ENCODE measurements at regions not wholly inside any gene's neighbourhood (a gene's known extent, or its start where the extent isn't known, plus 50 kb on each side); places are given as distances from the start of the nearest gene placed in this dataset.
A peak's percentile ranks its signal among the peaks of the same experiment; 100 is the strongest.

DNA sequence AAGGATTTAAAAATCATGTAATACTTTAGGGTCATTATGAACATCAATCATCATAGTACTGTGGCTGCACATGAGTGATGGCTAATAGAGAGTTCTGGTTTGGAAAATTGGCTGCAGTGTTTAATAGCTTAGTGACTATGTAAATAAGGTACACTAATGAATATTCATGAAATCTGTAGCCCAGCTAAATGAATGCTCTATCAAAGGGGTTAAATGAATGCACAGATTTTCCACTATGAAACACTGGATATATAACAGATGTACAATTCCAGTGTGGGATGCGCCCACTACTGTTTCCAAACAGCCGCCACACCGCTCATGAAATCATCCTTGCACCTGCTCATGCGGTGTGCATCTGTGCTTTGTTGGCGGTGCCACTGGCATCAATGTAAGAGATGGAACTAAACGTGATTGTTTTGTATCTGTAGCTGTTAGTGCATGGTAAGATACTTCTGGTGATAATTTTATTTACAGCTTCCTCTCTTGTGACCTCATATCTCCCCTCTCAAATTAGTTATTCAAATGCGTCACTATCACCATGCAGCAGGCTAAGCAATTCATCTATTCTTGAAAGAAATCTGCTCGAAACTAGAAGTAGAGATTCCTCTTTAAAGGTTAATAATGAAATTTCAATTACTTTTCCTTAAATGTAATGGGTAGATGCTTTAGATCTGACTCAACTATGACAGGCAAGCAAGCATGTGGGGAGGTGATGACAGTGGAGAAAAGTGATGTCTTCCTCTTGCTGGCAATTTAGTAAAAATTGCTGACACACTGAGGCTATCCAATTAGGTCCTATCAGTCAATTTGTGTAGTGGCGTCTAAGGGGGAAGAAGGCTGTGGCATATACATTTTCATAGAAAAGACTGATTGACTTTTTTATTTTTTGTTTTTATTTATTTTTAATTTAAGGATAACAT, 433.6 kb downstream of the AEBP2 start:
- DNase-seq: no peak

DNA sequence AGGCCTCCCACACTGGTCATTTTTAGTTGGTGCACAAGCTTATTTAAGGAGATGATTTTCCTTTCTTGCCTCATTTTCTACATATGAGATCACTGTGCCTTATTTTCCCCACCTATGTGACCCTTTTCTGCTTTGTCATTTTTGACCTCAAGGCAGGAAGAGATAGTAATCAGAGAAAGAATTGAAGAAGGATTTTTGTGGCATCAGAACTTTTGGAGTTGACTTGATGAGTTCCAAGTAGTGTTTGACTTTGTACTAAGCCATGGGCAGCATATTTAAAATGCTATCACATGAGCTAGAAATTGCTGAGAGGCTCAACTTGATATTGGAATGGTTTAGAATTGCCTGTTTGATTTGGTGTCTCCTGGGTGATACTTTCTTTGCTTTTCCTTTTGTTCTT, 440.8 kb downstream of the AEBP2 start:
- no peak for DNase-seq

DNA sequence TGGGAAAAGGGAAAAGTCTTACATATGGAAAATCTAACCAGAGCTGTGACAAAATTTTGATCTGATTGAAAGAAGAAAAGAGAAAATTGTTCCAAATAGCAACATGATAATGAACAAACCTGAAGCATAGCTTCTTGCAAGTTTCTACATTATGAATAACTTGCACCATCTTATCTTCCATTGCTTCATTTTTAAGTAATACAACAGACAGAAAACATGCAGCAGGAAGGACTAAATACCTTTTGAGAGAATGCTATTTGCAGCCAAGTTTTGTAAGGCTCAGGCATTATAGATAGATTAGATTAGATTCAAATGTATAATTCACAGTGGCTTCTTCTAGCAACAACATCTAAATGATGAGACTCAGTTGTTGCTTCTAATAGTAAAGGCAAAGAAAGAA, 441.4 kb downstream of the AEBP2 start:
- DNase-seq: no peak

DNA sequence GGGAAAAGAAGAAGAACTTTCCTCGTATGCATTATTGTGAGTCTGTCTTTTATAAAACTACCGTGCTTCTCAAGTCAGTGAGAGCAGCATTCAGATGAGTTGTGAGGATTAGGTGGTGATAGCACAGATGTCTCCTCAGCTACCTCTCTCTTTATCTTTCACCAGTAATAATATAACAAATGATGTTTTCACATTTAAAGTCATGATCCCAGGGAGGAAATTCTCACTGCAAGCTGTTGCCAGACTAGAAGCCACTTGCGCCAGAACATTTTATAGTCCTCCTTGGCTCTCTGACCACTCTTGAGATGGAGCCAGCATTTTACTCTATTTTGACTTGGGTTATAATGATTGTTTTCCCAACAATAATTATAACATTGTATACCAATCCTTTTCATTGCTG, 443.1 kb downstream of the AEBP2 start:
- DNase-seq: no peak

DNA sequence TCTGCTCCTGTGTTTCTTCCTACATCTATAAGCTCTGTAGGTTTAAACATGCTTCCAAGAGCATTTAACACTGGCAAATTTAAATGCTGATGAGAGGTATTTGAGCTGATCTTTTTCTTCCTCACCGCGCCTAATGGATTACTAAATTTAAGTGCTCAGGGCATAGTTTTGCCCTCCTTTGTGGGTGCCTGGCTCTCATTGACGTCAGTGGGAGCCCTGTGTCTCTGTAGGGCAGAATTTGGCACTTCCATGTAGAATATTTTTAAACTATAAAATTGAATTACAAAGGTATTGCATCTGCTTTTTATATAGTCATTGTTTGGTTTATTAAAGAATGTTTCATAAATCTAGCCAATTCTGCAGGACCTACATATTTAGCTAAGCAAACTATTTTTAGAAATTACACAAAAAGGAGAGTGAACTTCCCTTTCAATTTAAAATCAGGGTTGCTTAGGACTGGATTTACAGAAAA, 444.8 kb downstream of the AEBP2 start:
- DNase-seq: no peak

DNA sequence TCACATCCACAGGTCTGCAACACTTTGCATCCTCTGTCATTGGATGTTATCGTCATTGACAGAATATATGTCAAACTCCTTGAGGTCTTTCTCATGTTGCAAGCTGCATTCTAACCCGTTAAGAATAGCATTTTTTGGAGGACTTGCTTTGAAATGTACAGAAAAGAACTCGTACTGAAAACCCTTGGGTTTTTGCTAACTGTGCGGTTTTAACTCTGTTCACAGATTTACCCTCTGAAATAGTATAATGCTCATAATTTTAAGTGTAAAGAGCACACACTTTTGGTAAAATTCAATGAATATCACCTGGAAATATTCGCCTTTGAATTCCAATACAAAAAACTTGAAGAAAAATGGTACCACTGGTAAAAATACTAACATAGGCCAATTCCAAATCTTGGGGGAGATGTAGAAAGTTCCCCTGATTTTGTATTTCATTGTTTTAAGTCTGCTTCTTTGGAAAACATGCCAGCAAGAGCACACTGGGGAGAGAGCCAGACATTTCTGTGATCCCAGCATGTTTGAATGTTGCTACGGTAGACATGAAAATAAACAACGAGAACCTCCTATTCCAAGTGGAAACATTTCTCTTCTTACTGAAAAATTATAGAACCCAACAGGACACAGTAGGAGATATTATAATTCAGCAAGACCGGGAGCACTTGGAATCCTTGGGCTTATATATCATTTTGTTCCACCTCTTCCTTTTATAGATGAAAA, 446.0 kb downstream of the AEBP2 start:
- DNase-seq: peak; percentile 43

DNA sequence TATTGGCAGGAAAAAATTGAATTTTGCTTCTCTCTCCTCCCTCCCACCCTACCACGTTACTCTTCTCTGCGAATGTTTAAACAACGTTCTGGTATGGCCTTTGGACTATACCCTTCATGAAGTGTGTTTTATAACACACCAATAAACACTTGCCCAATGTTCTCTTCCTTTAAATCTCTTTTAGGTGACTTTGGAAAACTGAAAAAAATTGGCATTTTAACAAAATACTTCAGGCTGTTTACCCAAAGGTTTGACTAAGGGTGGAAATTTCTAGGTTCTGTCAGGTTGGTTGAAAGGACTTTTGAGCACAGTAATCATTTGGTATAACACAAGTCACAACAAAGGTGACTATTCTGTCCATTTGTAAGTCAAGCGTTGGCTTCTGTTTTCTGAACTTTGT, 446.8 kb downstream of the AEBP2 start:
- no peak for DNase-seq

DNA sequence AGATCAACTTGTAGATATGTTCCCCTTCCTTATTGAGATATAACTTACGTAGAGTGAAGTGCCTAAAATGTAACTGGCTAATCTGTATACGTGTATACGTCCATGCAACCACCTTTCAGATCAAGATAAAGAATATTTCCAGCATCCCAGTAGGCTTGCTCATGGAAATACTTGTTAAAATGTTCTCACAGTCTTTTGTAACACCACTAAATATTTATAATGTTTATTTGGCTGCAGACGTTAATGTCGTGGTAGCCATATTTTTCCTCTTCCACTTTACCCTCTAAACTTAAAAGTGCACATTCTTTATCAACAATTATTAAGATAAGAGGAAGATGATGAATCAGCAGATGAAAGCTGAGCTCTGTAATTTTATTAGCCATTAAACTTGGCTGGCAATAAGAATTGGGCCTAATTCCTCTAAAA, 447.4 kb downstream of the AEBP2 start:
- DNase-seq: no peak

DNA sequence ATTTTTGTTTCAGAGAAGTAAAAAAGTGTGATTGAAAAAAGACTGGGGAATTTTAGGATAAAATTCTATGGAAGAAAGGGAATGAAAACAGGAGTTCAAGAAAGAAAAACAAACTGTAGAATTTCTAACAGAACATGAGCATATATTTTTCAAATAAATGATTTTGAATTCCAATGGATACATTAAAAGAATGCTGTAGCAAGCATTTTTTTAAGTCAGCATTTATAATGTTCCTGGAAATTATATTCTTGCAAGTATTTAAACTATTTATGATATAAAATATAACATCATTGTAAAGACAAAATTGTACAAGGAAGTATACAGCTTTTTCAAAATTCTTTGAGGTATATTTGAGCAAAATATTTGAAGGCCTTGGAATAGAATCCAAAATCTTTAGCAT, 450.7 kb downstream of the AEBP2 start:
- DNase-seq: no peak

DNA sequence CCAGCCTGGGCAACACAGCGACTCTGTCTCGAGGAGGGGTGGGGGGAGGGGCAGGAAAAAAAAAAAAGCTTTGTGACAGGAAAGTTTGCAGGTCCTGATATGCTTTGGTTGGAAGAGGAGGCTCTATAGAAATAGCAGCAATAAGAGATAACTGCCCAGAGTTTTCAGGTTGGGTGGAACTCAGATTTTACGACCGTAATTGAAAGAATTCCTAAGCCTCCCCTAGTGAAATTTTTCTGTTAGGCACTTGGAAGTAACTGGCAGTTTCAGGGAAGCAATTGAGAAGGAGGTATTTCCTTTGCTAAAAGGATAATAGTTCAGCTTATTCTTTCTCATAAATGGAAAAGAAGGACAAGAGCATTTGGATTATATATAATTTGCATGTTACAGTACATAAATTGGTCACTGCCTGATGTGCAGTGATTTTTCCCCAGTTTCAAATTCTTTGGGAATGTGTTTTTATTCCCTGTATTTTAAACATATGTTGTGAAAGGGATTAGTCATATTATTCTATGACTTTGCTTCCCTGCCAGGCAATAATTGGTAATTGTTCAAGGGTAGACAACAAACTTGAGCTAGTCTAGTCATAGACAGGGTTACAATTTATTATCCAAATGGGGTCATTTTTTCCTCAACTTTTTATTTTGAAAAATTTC, 452.8 kb downstream of the AEBP2 start:
- no peak for DNase-seq

DNA sequence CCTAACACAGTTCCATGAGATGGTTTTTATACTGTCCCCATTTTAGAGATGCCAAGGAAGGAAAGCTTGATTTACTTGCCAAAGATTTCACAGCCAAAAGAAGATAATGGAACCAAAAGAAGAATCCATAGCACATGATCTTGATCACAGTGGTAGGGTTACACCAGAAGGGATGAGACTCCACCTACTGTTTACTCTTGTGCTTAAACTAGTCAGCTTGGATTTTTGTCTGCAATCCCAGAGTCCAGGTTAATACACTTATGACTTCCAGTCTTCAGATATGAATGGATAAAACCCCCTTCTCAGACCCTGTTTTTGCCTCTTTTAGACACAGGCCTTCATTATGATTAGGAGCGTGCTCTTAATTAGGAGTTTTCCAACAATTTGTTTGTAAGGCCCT, 454.2 kb downstream of the AEBP2 start:
- DNase-seq: peak; percentile 14

DNA sequence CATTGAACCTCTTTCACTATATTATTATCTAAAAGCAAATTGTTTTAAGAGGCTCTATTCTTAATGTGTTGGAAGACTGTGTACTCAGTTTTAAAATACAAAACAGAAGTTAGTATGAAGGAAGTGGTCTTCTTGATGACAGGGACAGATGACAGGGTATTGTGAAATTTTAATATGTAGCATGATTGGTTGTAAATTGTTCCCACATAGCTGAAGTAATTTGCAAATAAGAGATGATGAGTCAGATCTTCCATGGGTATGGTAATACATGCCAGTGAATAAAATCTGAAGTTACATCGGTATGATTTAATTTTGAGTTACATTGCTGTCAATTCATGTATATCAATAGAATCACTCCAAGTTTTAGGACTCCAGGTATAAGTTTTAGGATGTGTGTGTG, 454.8 kb downstream of the AEBP2 start:
- DNase-seq: peak; percentile 57

DNA sequence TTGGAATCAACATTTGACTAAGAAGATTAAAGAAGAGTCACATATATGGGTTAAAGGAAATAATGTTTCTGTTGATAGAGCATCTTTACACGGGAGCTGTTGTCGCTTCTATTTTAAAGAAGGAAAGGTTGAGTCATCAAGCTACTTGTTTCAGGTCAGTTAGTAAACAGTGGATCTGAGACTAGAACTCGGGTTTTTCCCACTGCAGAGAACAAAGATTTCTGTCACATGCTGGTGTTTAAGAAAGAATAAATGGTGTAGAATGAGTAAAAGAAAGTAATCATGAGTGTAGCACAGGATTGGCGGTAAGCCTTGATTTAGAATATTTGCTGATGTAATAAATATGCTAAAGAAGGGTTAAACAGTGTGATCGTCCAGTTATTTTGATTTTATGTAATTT, 455.5 kb downstream of the AEBP2 start:
- DNase-seq: no peak

DNA sequence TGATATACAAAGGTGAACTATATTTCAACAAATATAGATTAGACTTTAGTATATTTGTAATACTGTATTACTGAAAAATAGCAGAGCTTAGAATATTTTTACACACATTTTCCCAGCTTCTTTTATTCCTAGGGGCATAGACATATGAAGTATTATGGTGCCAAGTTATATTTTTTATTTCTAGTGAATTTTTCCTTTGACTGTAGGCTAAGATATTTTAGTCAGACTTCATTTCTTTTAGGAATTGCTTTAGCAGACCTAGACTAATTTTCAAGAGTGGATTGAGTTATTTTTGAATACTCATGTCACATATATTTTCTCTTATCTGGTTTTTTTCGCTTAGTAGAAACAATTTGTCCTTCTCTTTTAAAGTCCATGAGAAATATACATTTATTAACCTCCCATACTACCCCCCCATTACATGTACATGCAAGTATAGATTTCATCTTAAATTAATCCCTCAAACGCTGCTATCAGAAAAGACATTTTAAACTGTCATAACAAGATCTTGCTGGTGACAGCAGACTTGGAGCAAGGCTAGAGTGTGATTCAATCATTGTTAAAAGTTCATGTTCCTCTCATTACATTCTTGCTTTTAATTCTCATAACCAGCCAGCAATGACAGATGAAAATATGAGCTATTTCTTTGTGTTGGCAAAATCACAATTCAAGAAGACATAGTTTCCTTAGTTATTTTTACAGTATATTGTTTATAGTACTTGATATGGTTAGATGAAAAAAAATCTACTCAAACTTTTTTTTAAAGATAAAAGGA, 456.1 kb downstream of the AEBP2 start:
- DNase-seq: peak; percentile 35

DNA sequence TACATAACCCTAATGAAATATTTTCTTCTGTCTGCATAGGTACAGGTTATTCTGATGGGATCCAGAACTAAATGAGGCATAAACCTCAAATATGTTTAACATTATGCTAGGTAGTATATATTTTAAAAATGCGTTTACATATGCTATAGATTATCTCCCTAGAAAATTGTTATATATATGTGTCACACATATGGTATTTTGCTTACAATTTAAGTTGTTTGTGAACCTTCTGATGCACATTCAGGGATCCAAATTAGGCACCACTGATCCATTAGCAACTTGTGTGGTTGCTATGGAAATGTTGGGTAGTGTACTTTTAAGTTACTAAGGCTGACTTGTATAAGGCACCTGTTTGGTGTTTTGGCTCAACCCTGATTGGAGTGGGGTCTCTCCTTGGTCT, 456.7 kb downstream of the AEBP2 start:
- peak; percentile 31 for DNase-seq

DNA sequence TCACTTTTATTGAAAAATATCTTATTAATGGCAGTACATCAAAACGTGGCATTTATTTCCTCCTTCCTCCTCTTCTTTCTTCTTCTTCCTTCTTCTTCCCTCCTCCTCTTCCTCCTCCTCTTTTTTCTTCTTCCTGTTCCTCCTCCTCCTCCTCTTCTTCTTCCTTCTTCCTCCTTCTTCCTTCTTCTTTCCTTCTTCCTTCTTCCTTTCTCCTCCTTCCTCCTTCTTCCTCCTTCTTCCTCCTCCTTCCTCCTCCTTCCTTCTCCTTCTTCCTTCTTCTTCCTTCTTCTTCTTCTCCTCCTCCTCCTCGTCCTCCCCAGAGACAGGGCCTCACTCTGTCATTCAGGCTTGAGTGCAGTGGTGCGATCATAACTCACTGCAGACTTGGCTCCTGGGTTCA, 457.2 kb downstream of the AEBP2 start:
- no peak for DNase-seq

DNA sequence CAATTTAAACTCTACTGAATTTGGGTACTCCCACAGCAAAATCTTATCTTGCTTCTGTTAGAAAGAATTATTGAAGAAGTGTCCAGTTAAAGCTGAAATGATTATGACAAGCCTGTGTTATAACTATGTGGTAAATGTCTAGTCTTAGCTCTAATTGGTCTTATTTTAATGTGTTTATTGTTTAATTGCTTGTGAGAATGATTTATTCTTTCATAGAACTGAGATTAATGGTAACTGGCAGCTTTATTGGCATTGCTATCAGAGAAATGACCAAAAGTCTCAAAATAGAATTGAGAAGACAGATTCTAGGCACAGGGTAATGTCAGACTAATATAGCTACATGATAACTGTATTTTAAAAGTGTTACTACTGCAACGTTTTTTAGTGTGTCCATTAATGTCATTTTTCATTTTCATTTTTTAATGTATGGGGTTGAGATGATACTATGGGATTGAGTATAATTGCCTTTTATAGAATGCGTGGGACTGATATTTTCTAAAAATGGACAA, 458.7 kb downstream of the AEBP2 start:
- no peak for DNase-seq

DNA sequence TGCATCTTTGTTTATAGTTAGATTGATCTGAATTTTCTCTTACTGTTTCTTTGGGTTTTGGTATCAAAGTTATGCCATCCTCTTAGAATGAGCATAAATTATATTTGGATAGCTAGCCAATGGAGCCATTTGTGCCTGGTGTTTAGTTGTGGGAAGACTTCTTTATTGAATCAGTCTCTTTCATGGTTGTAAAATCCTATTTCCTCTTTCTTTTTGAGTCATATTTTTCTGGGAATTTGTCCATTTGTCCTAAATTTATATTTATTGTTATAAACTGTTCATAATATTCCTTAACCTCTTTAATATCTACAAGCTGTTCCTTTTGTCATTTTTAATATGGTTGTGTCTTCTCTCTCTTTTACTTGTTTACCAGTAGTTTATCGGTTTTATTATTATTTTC, 462.5 kb downstream of the AEBP2 start:
- DNase-seq: no peak

DNA sequence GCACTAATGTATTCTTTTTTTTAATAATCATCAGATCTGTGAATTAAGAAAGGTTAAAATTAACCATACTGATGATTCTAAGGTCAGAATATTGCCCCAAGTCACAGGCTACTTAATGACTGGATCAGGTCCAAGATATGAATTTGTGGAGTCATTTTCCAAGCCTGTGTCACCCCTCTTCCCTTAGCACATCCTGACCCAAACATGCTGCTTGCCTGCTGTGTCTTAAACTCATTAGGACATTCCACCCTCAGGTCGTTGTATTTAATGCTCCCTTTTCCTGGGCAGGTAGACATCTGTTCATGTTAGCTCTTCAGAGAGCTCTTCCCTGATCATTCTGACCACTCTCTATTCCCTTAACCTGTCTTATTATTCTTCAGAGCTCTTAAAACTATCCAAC, 463.5 kb upstream of the PDE3A start:
- DNase-seq: no peak

DNA sequence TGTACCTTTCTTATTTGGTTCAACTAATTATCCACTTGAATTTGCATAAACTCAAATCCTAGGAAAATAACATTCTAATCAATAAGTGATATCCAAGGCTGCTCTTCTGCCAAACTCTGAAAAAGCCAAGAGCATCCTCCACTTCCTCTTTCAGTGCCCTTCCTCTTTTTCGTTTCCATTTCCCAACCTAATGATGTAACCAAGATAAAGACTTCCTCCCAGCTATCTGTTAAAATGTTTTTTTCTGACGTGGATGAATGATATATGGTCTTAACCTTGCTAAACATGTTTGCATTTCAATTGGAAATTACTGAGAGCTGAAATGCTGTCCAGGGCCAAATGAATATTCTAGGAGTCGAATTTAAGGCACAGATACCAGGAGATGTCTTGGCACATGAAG, 459.5 kb upstream of the PDE3A start:
- DNase-seq: no peak

DNA sequence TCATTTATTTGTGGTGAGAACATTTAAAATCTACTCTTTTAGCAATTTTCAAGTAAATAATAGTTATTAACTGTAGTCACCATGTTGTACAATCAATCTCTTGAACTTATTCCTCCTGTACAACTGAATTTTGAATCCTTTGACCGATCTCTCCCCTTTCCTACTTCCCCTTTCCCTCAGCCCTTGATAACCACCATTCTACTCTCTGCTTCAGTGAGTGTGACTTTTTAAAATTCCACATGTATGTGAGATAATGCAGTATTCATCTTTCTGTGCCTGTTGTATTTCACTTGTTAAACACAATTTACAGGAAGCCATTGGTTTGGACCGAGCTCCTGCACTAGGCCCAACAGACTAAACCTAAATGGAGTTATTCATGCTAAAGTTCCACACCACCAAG, 458.9 kb upstream of the PDE3A start:
- DNase-seq: no peak

DNA sequence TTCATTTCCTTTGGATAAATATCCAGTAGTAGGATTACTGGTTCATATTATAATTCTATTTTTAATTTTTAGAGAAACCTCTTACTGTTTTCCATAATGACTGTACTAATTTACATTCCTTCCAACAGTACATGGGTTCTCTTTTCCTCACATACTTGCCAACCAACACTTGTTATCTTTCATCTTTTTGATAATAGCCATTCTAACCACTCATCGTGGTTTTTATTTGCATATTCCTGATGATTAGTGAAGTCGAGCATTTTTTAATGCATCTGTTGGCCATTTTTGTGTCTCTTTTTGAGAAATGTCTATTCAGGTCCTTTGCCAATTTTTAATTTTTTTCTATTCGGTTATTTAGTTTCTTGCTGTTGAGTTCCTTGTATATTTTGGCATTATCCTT, 457.7 kb upstream of the PDE3A start:
- no peak for DNase-seq
